ENCODE measurements at regions not wholly inside any gene's neighbourhood (a gene's known extent, or its start where the extent isn't known, plus 50 kb on each side); places are given as distances from the start of the nearest gene placed in this dataset.

DNA sequence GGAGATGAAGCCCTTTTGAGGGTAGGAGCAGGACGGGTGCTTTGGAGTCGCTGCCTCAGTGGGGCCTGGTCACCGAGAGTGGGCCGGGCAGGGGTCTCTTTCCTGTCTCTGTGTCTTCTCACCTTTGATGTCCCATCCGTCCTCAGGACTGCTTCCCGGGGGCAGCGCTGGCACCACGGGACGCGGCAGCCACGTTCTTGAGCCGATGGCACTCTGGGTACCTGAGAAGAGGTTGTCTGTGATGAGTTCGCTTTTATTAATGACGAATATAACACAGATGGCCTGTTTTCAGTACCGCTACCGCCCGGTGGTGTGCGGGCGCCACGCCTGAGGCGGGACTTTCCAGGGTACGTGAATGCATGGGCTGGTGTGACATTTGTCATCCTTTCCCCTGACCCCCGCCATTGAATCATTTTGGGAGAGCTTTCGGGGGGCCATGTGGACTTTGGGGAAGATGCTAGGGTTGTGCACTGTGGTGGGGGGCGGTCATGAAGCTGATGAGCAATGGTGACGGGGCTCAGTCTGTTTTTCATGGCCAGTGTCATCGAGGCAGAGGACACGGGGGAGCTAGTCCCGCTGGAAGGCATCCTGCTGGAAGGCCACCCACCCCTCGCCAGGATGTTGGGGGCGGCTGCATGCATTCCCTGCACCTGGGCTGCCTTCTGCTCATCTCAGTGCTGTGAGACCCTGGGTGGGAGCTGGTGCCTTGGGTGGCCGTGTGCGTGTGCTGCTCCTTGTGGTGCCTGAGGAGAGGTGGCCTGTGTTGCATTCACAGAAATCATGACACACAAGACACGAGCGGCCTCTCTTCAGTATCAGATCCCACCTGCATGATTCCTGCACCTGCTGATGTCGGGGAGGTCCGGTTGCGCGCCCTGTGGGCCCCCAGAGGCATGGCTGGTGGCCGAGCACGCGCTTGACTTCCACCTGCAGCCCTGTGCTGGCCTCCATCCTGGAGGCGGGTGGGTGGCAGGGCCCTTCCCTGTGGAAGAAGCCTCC is 162.5 kb upstream of the RTL1 start:
- TF ChIP-seq CTCF (IDR thresholded peaks at IDR 0.05; ENCODE audit: low read depth, low read length, missing control alignments): no peak
- no peak for DNase-seq (ENCODE audit: extremely low read depth, low read depth)
- H3K4me3 ChIP-seq (replicated peaks; ENCODE audit: low read depth, low read length): no peak overlapping the region

- DNase-seq (ENCODE audit: extremely low read depth, low read depth): no peak
- H3K4me3 ChIP-seq (replicated peaks; ENCODE audit: low read depth, low read length): no peak overlapping the region
- TF ChIP-seq CTCF (IDR thresholded peaks at IDR 0.05; ENCODE audit: low read depth, low read length, missing control alignments): no peak
Measured at GRCh38 chr14:101066826-101067510, 163.4 kb upstream of the RTL1 start.

- no peak overlapping the region for H3K4me3 ChIP-seq (replicated peaks; ENCODE audit: low read depth, low read length)
- no peak for DNase-seq (ENCODE audit: extremely low read depth, low read depth)
- no peak for TF ChIP-seq CTCF (IDR thresholded peaks at IDR 0.05; ENCODE audit: low read depth, low read length, missing control alignments)
Measured at GRCh38 chr14:101068313-101069227, 165.0 kb upstream of the RTL1 start.

DNA sequence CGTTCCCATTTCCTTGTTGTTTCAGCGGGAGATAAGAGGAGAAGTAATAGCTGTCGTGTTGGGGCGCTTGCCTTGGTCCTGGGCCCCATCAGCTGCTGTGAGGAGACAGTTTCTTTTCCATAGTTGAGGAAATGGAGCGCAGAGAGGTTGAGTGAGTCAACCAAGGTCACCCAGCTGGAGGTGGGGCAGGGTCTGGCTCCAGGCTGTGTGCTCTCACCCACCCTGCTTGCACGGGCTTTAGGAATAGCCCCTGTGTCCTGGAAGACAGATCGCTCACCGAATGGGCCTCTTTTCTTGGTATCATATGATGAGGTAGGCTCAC is 165.7 kb upstream of the RTL1 start:
- no peak for DNase-seq (ENCODE audit: extremely low read depth, low read depth)
- H3K4me3 ChIP-seq (replicated peaks; ENCODE audit: low read depth, low read length): no peak overlapping the region
- TF ChIP-seq CTCF (IDR thresholded peaks at IDR 0.05; ENCODE audit: low read depth, low read length, missing control alignments): no peak

DNA sequence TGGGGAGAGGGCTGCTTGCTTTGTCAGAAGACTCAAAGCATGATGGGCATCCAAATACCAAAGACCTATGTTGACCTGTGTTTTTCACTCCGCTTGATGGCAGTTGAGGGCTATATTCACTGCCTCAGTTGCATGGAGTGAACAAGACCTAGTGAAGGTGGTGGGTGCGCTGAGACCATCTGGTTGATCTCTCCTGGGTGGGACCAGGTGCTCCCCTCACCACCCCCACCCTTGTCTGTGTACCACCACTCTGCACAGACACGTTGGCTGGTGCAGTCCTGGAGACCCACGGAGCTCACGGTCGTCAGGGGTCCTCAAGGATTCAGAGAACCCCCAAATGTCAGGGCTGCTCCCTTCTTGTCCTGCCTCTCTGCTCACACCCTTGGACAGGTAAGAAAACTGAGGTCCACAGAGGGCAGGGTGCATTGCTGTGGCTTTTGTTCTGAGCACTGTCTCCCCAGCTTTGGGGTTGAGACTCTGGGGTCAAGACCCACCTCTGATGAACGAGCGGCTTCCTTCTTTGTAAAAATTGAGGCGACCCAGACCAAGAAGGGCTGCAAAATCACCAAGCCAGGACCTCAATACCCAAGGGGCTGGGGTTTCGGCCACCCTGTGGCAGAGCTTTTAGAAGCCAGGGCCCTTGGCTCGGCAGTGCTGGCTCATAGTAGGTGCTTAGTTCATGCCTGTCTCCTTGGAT is 166.3 kb upstream of the RTL1 start:
- no peak overlapping the region for H3K4me3 ChIP-seq (replicated peaks; ENCODE audit: low read depth, low read length)
- no peak for TF ChIP-seq CTCF (IDR thresholded peaks at IDR 0.05; ENCODE audit: low read depth, low read length, missing control alignments)
- no peak for DNase-seq (ENCODE audit: extremely low read depth, low read depth)

Measured in HFF-Myc (cell line).